K562 (cell line): ENCODE measurements at regions not wholly inside any gene's neighbourhood (a gene's known extent, or its start where the extent isn't known, plus 50 kb on each side); places are given as distances from the start of the nearest gene placed in this dataset.
A peak's percentile ranks its signal among the peaks of the same experiment; 100 is the strongest.

Experiments used
- ARHGAP35 ChIP-seq: fragments of 450-650 bp; IDR thresholded peaks from 2 replicates; pipeline ENCODE4 v1.6.1; 2018; ENCODE audit not compliant: partially characterized antibody
- CEBPB ChIP-seq: fragments of 450-650 bp; IDR thresholded peaks from 2 replicates; pipeline ENCODE4 v1.6.1; 2016; ENCODE audit warnings: missing genetic modification characterization, missing compliant biosample characterization
- DACH1 ChIP-seq: fragments of 450-650 bp; IDR thresholded peaks from 2 replicates; pipeline ENCODE4 v1.6.1; 2018; ENCODE audit not compliant: partially characterized antibody
- ETV1 ChIP-seq: fragments of 450-650 bp; conservative IDR thresholded peaks from 2 replicates; pipeline ENCODE4 v1.6.1; 2016; ENCODE audit warnings: missing genetic modification characterization, control low read depth, low read depth, missing compliant biosample characterization
- FOXM1 ChIP-seq, 2 experiments: fragments of 450-650 bp in 1 of 2; sonication (generic) in 1 of 2; formaldehyde crosslinking in 1 of 2; IDR thresholded peaks; 2 replicates each; pipeline versions ENCODE4 v1.6.1 to v1.9.0; 2017 to 2022; ENCODE audit warnings: low read depth in 2 of 2, mild to moderate bottlenecking in 2 of 2, missing genetic modification reagents in 1 of 2, moderate library complexity in 1 of 2
- GTF2E2 ChIP-seq: fragments of 200-800 bp; sonication (Bioruptor generic); IDR thresholded peaks from 2 replicates; pipeline ENCODE4 v1.6.1; 2016; ENCODE audit warnings: missing genetic modification characterization, missing compliant biosample characterization
- IRF2 ChIP-seq: sonication (generic); formaldehyde crosslinking; IDR thresholded peaks from 2 replicates; pipeline ENCODE4 v1.8.1; 2022; ENCODE audit warnings: mild to moderate bottlenecking, missing genetic modification reagents
- MYNN ChIP-seq, 2 experiments: sonication (generic); formaldehyde crosslinking in 1 of 2; IDR thresholded peaks; 2 replicates each; pipeline versions ENCODE4 v1.5.0 to v1.6.1; 2016 to 2020; ENCODE audit warnings: antibody characterized with exemption in 1 of 2, missing genetic modification reagents in 1 of 2
- PRPF4 ChIP-seq: fragments of 200-400 bp; formaldehyde crosslinking; IDR thresholded peaks from one replicate; pipeline ENCODE4 v1.6.1; 2017; ENCODE audit warnings: low read length, low read depth, mild to moderate bottlenecking; ENCODE audit not compliant: insufficient read depth, poor library complexity, severe bottlenecking
- RBM14 ChIP-seq: fragments of 200-400 bp; formaldehyde crosslinking; IDR thresholded peaks from 2 replicates; pipeline ENCODE4 v1.6.1; 2018; ENCODE audit warnings: low read depth, mild to moderate bottlenecking, low read length, moderate library complexity, borderline replicate concordance; ENCODE audit not compliant: insufficient read depth
- RNF2 ChIP-seq: sonication (generic); IDR thresholded peaks from 2 replicates; pipeline ENCODE4 v1.6.1; 2016
- ZNF408 ChIP-seq: fragments of 250-450 bp; sonication (Bioruptor Pico); IDR thresholded peaks from 2 replicates; pipeline ENCODE4 v1.4.0; 2020; ENCODE audit warnings: low read depth, mild to moderate bottlenecking, moderate library complexity
- TF ChIP-seq, protein P1 (sequence below): fragments of 200-800 bp; sonication (Bioruptor generic); IDR thresholded peaks from 2 replicates; pipeline ENCODE4 v1.6.1; 2017; ENCODE audit warnings: missing genetic modification characterization, missing compliant biosample characterization
- TF ChIP-seq, protein P2 (sequence below), 2 experiments: fragments of 450-650 bp; IDR thresholded peaks; 2 replicates each; pipeline ENCODE4 v1.6.1; 2016; ENCODE audit warnings: mild to moderate bottlenecking in 2 of 2, borderline replicate concordance in 1 of 2, low read depth in 1 of 2, moderate library complexity in 1 of 2
- TF ChIP-seq, protein P3 (sequence below): IDR thresholded peaks from 2 replicates; pipeline ENCODE4 v1.6.1; 2011; ENCODE audit not compliant: insufficient read length; ENCODE audit errors: extremely low read depth

DNA sequence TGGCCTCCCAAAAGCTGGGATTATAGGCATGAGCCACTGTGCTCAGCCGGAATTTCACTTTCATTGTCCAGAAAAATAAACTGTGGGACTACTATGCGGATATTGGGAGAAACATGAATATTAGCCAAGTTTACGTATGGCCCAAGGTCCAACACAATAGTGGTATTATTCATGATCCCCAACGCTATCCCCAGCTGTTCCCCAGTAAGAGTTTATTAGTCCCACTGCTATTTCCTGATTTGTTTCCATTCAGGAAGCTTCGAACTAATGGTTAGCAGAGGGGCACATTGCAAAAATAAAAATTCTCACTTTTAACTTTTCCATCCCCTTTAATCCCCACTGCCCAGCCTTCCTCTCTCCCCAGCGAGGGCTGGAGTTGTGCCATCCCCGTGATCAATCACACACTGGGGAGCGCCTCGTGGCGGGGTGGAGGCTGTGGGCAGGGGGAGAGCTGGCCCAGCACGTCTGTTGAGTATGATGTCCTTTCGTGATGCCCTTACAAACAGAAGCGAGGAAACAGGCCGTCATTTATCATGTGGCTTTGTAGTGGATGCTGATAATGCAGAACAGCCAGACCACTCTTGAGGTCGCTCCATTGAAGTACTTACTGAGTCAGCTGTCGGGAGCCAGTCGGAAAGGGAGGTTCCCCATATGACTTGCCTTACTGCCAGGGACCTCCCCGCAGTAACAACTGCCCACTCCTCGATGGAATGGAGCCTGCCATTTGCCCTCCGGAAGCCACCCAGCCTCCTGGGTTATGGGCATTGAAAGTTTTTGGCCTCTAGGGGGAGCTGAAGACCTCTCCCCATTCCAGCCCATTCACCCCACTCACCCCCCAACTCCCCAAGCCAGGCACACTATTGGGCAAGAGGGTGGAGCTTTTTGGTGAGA, 117.0 kb downstream of the KDR start (continued):
- TF ChIP-seq ETV1 (tag) (peak; percentile 32), CEBPB (0 out of 2 replicates have a peak, but pooled peaks have one; percentile 21), FOXM1 (IDR thresholded peaks at IDR 0.05; ENCODE audit: low read depth) (no peak), FOXM1 (CRISPR knock-in tag; IDR thresholded peaks at IDR 0.05; ENCODE audit: low read depth) (no peak), PRPF4 (no peak), ARHGAP35 (no peak), RBM14 (no peak), ZNF408 (CRISPR knock-in tag) (no peak), GTF2E2 (tag) (no peak), RNF2 (no peak), MYNN (IDR thresholded peaks at IDR 0.05) (no peak), MYNN (CRISPR knock-in tag; IDR thresholded peaks at IDR 0.05) (no peak), IRF2 (CRISPR knock-in tag) (no peak), DACH1 (no peak)
- TF ChIP-seq, protein P1, sequence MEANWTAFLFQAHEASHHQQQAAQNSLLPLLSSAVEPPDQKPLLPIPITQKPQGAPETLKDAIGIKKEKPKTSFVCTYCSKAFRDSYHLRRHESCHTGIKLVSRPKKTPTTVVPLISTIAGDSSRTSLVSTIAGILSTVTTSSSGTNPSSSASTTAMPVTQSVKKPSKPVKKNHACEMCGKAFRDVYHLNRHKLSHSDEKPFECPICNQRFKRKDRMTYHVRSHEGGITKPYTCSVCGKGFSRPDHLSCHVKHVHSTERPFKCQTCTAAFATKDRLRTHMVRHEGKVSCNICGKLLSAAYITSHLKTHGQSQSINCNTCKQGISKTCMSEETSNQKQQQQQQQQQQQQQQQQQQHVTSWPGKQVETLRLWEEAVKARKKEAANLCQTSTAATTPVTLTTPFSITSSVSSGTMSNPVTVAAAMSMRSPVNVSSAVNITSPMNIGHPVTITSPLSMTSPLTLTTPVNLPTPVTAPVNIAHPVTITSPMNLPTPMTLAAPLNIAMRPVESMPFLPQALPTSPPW (CRISPR knock-in tag), result peak; percentile 41; the same call in 1 of the 2 replicates
- TF ChIP-seq, protein P2, sequence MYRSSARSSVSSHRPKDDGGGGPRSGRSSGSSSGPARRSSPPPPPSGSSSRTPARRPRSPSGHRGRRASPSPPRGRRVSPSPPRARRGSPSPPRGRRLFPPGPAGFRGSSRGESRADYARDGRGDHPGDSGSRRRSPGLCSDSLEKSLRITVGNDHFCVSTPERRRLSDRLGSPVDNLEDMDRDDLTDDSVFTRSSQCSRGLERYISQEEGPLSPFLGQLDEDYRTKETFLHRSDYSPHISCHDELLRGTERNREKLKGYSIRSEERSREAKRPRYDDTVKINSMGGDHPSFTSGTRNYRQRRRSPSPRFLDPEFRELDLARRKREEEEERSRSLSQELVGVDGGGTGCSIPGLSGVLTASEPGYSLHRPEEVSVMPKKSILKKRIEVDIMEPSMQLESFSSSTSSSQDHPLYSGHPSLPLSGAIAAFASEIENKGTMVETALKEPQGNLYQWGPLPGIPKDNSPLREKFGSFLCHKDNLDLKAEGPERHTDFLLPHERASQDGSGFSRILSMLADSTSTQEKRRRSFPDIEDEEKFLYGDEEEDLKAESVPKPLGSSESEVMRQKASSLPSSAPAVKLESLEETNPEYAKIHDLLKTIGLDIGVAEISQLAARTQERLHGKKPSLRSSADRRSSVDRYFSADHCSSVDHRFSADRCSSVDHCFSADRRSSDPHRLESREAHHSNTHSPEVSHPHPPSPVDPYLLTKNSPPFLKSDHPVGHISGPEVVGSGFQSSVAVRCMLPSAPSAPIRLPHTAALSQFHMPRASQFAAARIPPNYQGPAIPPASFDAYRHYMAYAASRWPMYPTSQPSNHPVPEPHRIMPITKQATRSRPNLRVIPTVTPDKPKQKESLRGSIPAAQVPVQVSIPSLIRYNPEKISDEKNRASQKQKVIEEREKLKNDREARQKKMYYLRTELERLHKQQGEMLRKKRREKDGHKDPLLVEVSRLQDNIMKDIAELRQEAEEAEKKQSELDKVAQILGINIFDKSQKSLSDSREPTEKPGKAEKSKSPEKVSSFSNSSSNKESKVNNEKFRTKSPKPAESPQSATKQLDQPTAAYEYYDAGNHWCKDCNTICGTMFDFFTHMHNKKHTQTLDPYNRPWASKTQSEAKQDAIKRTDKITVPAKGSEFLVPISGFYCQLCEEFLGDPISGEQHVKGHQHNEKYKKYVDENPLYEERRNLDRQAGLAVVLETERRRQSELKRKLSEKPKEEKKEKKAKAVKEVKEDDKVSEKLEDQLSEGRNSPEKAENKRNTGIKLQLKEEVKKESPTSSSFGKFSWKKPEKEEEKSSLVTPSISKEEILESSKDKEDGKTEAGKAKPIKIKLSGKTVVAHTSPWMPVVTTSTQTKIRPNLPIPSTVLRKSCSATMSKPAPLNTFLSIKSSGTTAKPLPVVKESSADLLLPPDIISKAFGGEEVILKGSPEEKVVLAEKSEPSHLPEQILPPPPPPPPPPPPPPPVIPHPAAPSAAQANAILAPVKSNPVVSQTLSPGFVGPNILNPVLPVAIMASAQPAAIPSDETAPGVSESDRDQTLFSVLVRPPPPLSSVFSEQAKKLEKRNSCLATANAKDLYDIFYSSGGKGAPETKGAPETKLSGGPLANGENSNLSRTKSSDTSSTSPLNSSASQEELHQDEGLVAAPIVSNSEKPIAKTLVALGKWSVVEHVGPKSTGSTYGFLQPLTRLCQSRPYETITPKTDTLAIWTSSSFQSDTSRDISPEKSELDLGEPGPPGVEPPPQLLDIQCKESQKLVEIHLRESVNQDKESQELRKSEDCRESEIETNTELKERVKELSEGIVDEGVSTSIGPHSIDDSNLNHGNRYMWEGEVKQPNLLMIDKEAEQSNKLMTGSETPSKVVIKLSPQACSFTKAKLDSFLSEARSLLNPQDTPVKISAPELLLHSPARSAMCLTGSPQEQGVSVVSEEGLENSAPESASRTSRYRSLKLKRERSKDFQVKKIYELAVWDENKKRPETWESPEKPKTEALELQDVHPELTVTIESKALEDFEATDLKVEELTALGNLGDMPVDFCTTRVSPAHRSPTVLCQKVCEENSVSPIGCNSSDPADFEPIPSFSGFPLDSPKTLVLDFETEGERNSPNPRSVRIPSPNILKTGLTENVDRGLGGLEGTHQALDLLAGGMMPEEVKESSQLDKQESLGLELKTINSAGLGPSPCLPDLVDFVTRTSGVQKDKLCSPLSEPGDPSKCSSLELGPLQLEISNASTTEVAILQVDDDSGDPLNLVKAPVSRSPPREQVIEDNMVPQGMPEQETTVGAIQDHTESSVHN (IDR thresholded peaks at IDR 0.05; ENCODE audit: borderline replicate concordance in 1 of 2, low read depth in 1 of 2), result no peak
- TF ChIP-seq, protein P3, sequence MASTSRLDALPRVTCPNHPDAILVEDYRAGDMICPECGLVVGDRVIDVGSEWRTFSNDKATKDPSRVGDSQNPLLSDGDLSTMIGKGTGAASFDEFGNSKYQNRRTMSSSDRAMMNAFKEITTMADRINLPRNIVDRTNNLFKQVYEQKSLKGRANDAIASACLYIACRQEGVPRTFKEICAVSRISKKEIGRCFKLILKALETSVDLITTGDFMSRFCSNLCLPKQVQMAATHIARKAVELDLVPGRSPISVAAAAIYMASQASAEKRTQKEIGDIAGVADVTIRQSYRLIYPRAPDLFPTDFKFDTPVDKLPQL, result no peak
